ENCODE measurements at regions not wholly inside any gene's neighbourhood (a gene's known extent, or its start where the extent isn't known, plus 50 kb on each side); places are given as distances from the start of the nearest gene placed in this dataset.

- no peaks in the 10 kb centered on the region for H3K27me3 ChIP-seq
- H3K36me3 ChIP-seq (replicated peaks; ENCODE audit: insufficient read depth, low read depth): no peaks in the 10 kb centered on the region
- no peaks in the 10 kb centered on the region for H3K9me2 ChIP-seq (replicated peaks; ENCODE audit: insufficient read depth)
- H3K4me2 ChIP-seq: no peak overlapping the region
- H3K27ac ChIP-seq: no peak overlapping the region
- H3K79me2 ChIP-seq: no peaks in the 10 kb centered on the region
- H2AFZ ChIP-seq: no peak overlapping the region
- no peaks in the 10 kb centered on the region for H3K4me1 ChIP-seq (ENCODE audit: insufficient read depth)
- no peak for DNase-seq (ENCODE audit: low spot score)
- no peaks in the 10 kb centered on the region for H4K20me1 ChIP-seq (ENCODE audit: insufficient read depth, poor library complexity, severe bottlenecking)
- H3K4me3 ChIP-seq: no peak overlapping the region
- peaks cover 16% of the 10 kb centered on the region for H3K9me3 ChIP-seq (ENCODE audit: low read depth)
- TF ChIP-seq EZH2 (IDR thresholded peaks at IDR 0.05; ENCODE audit: borderline replicate concordance) (no peak), CTCF (IDR thresholded peaks at IDR 0.05; ENCODE audit: poor library complexity) (no peak), EZH2phosphoT487 (IDR thresholded peaks at IDR 0.05; ENCODE audit: low read depth, severe bottlenecking, unreplicated experiment) (no peak)
These were observed 265.9 kb upstream of the PMFBP1 start for GRCh38 chr16:72437891-72438290.

GRCh38 chr16:72434159-72434558, 262.2 kb upstream of the PMFBP1 start:
- Histone ChIP-seq H3K79me2 (no peaks in the 10 kb centered on the region), H3K4me3 (no peak overlapping the region), H3K36me3 (replicated peaks; ENCODE audit: insufficient read depth, low read depth) (no peaks in the 10 kb centered on the region), H4K20me1 (ENCODE audit: insufficient read depth, poor library complexity, severe bottlenecking) (no peaks in the 10 kb centered on the region), H3K27me3 (no peaks in the 10 kb centered on the region), H3K4me2 (no peak overlapping the region), H3K9me2 (replicated peaks; ENCODE audit: insufficient read depth) (no peaks in the 10 kb centered on the region), H2AFZ (no peak overlapping the region), H3K9me3 (ENCODE audit: low read depth) (peaks cover 16% of the 10 kb centered on the region), H3K4me1 (ENCODE audit: insufficient read depth) (no peaks in the 10 kb centered on the region), H3K27ac (no peak overlapping the region)
- no peak for DNase-seq (ENCODE audit: low spot score)
- TF ChIP-seq EZH2phosphoT487 (IDR thresholded peaks at IDR 0.05; ENCODE audit: low read depth, severe bottlenecking, unreplicated experiment) (no peak), CTCF (IDR thresholded peaks at IDR 0.05; ENCODE audit: poor library complexity) (no peak), EZH2 (IDR thresholded peaks at IDR 0.05; ENCODE audit: borderline replicate concordance) (no peak)
- 91% methylated on average over 2 of the region's 2 CpGs for WGBS (ENCODE audit: low lambda C conversion rate, missing lambda C conversion rate)

GRCh38 chr16:72430121-72430520, 258.2 kb upstream of the PMFBP1 start:
- no peak for DNase-seq (ENCODE audit: low spot score)
- no peaks in the 10 kb centered on the region for H4K20me1 ChIP-seq (ENCODE audit: insufficient read depth, poor library complexity, severe bottlenecking)
- WGBS (ENCODE audit: low lambda C conversion rate, missing lambda C conversion rate): 84% methylated on average over 2 of the region's 2 CpGs
- TF ChIP-seq EZH2phosphoT487 (IDR thresholded peaks at IDR 0.05; ENCODE audit: low read depth, severe bottlenecking, unreplicated experiment): no peak
- TF ChIP-seq CTCF (IDR thresholded peaks at IDR 0.05; ENCODE audit: poor library complexity): no peak
- no peak for TF ChIP-seq EZH2 (IDR thresholded peaks at IDR 0.05; ENCODE audit: borderline replicate concordance)
- peaks cover 16% of the 10 kb centered on the region for H3K9me3 ChIP-seq (ENCODE audit: low read depth)
- no peaks in the 10 kb centered on the region for H3K4me1 ChIP-seq (ENCODE audit: insufficient read depth)
- no peak overlapping the region for H3K4me2 ChIP-seq
- H3K79me2 ChIP-seq: no peaks in the 10 kb centered on the region
- no peaks in the 10 kb centered on the region for H3K36me3 ChIP-seq (replicated peaks; ENCODE audit: insufficient read depth, low read depth)
- H3K27ac ChIP-seq: no peak overlapping the region
- H3K27me3 ChIP-seq: no peaks in the 10 kb centered on the region
- no peak overlapping the region for H3K4me3 ChIP-seq
- no peak overlapping the region for H2AFZ ChIP-seq
- H3K9me2 ChIP-seq (replicated peaks; ENCODE audit: insufficient read depth): no peaks in the 10 kb centered on the region

- Histone ChIP-seq H3K79me2 (no peaks in the 10 kb centered on the region), H3K27ac (no peak overlapping the region), H3K4me2 (no peak overlapping the region), H3K9me3 (ENCODE audit: low read depth) (peaks cover 16% of the 10 kb centered on the region), H3K36me3 (replicated peaks; ENCODE audit: insufficient read depth, low read depth) (no peaks in the 10 kb centered on the region), H3K4me3 (no peak overlapping the region), H4K20me1 (ENCODE audit: insufficient read depth, poor library complexity, severe bottlenecking) (no peaks in the 10 kb centered on the region), H2AFZ (no peak overlapping the region), H3K4me1 (ENCODE audit: insufficient read depth) (no peaks in the 10 kb centered on the region), H3K27me3 (no peaks in the 10 kb centered on the region), H3K9me2 (replicated peaks; ENCODE audit: insufficient read depth) (no peaks in the 10 kb centered on the region)
- no peak for DNase-seq (ENCODE audit: low spot score)
- TF ChIP-seq EZH2 (IDR thresholded peaks at IDR 0.05; ENCODE audit: borderline replicate concordance): no peak
- WGBS (ENCODE audit: low lambda C conversion rate, missing lambda C conversion rate): 94% methylated on average over 5 of the region's 5 CpGs
These were observed 257.7 kb upstream of the PMFBP1 start for GRCh38 chr16:72429671-72430081.

Measured in hepatocyte (in vitro differentiated cells).